T-helper 1 cell treated with Interleukin-12 subunit alpha and Interleukin-12 subunit beta and Interleukin-4 antibody, amounts not matched to agents 30 μg/mL and 1 μg/mL, for 36 hours (primary cell): ENCODE measurements at regions not wholly inside any gene's neighbourhood (a gene's known extent, or its start where the extent isn't known, plus 50 kb on each side); places are given as distances from the start of the nearest gene placed in this dataset.

Source experiments
- H3K27ac Mint-ChIP-seq: one replicate; pipeline ENCODE4 v1.8.0; 2021; ENCODE audit warnings: mild to moderate bottlenecking, mixed read lengths
- H3K27me3 Mint-ChIP-seq: one replicate; pipeline ENCODE4 v1.8.0; 2021; ENCODE audit warnings: low read depth, mixed read lengths
- H3K36me3 Mint-ChIP-seq: one replicate; pipeline ENCODE4 v1.8.0; 2021; ENCODE audit warnings: low read depth, mixed read lengths
- H3K4me1 Mint-ChIP-seq: one replicate; pipeline ENCODE4 v1.8.0; 2021; ENCODE audit warnings: low read depth, mixed read lengths
- H3K4me3 Mint-ChIP-seq: one replicate; pipeline ENCODE4 v1.8.0; 2021; ENCODE audit warnings: mild to moderate bottlenecking, moderate library complexity, mixed read lengths
- H3K9me3 Mint-ChIP-seq: one replicate; pipeline ENCODE4 v1.8.0; 2021; ENCODE audit warnings: mixed read lengths

DNA sequence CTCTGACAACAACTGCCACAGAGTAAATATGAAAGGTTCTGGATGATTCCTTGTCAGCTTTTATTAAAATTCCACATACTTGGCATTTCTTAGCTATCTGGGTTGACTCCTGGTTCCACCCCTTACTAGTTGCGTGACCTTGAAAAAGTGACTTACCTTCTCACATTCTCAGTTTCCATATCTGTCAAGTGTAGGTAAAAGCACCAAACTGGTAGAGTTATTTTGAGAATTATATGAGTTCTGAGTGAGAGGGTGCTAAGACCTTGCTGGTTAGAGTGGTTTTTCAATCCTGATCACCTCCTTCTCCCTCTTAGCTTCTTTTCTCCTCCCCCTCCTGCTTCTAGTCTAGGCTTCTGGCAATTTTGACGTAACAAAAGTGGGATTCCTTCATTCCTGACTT is 83.4 kb upstream of the ABCD3 start:
- Mint-ChIP-seq H3K4me1 (no peaks in the 10 kb centered on the region), H3K27me3 (peaks cover 16% of the 10 kb centered on the region), H3K36me3 (no peaks in the 10 kb centered on the region), H3K4me3 (no peak overlapping the region), H3K9me3 (no peaks in the 10 kb centered on the region), H3K27ac (no peak overlapping the region)

DNA sequence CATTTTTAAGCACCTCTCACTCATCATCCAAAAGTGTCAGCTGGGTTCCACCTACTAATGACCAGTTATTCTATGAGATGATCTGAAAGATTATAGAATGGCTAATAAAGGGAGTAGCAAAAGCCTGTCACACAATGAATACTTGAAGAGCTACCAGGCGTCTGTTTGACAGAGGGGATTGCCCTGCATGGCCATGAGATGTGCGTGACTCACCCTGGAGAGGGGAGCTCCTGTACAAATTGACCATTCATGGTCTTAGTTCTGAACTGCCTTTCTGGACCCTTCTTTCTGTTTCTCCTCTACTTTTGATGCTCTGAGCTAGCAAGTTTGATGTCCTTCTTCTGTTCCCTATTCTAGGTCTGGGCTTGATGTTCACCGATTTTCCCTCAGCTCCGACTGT is 85.2 kb upstream of the ABCD3 start:
- Mint-ChIP-seq H3K27ac (no peak overlapping the region), H3K9me3 (no peaks in the 10 kb centered on the region), H3K36me3 (no peaks in the 10 kb centered on the region), H3K27me3 (peaks cover 28% of the 10 kb centered on the region), H3K4me3 (no peak overlapping the region), H3K4me1 (no peaks in the 10 kb centered on the region)

DNA sequence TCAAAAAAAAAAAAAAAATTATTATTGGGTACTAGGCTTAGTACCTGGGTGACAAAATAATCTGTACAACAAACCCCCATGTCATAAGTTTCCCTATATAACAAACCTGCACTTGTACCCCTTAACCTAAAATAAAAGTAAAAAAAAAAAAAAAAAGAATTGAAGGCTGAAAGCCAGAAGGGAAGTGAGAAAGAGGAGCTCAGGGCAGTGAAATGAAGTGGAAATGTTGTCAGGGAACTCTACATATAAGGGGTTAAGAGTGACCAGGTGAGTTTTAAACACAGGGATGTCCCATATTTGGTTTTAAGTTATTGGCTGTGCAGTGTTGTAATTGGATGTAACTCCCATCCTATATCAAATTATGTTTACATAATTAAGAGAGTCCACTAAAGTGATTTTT is 85.7 kb upstream of the ABCD3 start:
- H3K4me3 Mint-ChIP-seq: no peak overlapping the region
- H3K4me1 Mint-ChIP-seq: no peaks in the 10 kb centered on the region
- no peak overlapping the region for H3K27ac Mint-ChIP-seq
- H3K27me3 Mint-ChIP-seq: peaks cover 32% of the 10 kb centered on the region
- H3K36me3 Mint-ChIP-seq: no peaks in the 10 kb centered on the region
- H3K9me3 Mint-ChIP-seq: no peaks in the 10 kb centered on the region

DNA sequence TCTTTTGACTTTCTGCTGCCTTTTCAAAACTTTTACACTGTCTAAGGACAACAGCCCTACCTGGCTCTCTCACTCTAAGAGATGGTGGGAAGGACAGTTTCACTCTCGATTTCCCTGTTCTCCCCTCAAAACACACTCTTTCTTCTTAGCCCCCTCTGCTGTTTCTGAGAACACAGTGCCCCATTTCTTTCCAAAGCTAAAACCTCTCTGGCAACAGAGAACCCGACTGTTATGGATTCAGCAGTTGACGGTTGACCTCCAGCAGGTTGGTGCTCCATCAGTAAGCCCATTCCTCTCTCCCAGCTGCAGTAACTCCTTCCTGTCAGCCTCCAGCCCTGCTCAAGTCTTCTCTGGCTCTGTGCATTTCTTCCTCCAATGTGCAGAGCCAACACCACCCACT is 88.2 kb upstream of the ABCD3 start:
- peaks cover 52% of the 10 kb centered on the region for H3K27me3 Mint-ChIP-seq
- H3K27ac Mint-ChIP-seq: no peak overlapping the region
- H3K9me3 Mint-ChIP-seq: no peaks in the 10 kb centered on the region
- H3K36me3 Mint-ChIP-seq: no peaks in the 10 kb centered on the region
- H3K4me3 Mint-ChIP-seq: no peak overlapping the region
- no peaks in the 10 kb centered on the region for H3K4me1 Mint-ChIP-seq

DNA sequence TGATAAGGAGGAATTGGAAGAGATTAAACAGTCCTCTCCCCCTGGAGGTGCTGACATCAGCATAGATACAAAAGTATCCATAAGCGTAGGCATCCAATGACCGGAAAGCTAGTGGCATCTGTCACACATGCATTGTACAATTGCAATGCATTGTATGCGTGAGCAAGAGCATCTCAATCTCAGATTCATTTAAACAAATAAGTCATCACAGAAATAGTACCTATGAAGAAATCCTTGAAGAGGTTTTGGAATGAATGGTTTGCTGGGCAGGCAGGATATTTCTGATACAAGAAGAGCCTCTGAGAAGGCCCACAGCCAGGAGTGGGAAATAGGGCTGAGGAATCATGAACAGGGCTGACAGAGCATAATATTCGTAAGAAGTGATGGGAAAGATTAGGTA is 88.9 kb upstream of the ABCD3 start:
- H3K27ac Mint-ChIP-seq: no peak overlapping the region
- no peak overlapping the region for H3K4me3 Mint-ChIP-seq
- H3K9me3 Mint-ChIP-seq: no peaks in the 10 kb centered on the region
- H3K27me3 Mint-ChIP-seq: peaks cover 54% of the 10 kb centered on the region
- H3K36me3 Mint-ChIP-seq: no peaks in the 10 kb centered on the region
- H3K4me1 Mint-ChIP-seq: no peaks in the 10 kb centered on the region

DNA sequence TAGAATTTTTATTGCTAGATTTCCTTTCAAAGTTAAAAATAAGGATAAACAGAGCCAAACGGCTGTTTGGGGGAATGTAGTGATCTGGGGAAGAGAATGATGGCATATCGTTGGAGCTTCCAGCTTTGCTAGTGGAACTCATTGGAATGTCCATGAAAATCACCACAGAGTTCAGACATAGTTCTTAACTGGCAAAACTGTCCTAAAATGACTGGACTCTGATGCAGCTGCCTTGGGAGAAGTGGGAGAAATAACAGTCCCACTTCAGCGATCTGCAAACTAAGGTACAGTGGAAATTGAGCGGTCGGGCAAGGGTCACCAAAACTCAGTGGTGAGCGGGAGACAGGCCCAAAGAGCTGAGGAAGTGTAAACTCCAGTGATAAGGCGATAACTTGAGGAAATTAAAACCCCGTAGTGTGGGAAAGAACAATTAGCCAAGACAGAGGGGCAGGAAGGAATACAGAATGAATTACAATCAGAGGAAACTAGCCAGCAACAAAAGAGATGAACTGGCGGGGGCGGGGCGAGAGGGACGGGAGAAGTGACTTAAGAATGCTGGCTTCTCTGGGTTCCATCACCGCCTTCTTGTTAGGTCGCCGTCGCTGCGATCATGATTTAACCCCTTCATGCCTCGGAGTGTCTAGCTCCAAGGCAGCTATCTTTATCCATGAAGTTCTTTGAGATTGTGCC is 89.8 kb upstream of the ARHGAP29 start:
- no peaks in the 10 kb centered on the region for H3K36me3 Mint-ChIP-seq
- no peak overlapping the region for H3K4me3 Mint-ChIP-seq
- no peak overlapping the region for H3K27ac Mint-ChIP-seq
- no peaks in the 10 kb centered on the region for H3K9me3 Mint-ChIP-seq
- H3K4me1 Mint-ChIP-seq: no peaks in the 10 kb centered on the region
- peaks cover 53% of the 10 kb centered on the region for H3K27me3 Mint-ChIP-seq

DNA sequence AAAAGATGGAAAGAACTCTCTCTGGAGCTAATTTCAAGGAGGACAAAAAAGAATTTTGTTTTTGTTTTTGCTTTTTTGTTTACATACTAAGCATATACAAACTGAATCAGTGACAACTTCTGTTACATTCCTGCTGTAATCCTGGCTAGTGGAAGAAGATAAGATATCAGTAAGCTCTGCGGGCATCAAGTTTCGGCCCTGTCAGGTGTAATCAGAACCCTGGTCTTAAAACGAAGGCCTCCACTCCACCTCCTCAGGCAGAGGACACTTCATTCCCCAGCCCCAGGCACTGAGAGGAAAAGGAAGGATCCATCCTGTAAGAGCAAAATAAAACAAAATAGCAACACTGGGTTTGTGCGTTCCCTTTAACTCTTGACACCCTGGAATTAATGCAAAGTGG is 88.9 kb upstream of the ARHGAP29 start:
- Mint-ChIP-seq H3K4me1 (no peaks in the 10 kb centered on the region), H3K27me3 (peaks cover 53% of the 10 kb centered on the region), H3K27ac (no peak overlapping the region), H3K4me3 (no peak overlapping the region), H3K36me3 (no peaks in the 10 kb centered on the region), H3K9me3 (no peaks in the 10 kb centered on the region)

DNA sequence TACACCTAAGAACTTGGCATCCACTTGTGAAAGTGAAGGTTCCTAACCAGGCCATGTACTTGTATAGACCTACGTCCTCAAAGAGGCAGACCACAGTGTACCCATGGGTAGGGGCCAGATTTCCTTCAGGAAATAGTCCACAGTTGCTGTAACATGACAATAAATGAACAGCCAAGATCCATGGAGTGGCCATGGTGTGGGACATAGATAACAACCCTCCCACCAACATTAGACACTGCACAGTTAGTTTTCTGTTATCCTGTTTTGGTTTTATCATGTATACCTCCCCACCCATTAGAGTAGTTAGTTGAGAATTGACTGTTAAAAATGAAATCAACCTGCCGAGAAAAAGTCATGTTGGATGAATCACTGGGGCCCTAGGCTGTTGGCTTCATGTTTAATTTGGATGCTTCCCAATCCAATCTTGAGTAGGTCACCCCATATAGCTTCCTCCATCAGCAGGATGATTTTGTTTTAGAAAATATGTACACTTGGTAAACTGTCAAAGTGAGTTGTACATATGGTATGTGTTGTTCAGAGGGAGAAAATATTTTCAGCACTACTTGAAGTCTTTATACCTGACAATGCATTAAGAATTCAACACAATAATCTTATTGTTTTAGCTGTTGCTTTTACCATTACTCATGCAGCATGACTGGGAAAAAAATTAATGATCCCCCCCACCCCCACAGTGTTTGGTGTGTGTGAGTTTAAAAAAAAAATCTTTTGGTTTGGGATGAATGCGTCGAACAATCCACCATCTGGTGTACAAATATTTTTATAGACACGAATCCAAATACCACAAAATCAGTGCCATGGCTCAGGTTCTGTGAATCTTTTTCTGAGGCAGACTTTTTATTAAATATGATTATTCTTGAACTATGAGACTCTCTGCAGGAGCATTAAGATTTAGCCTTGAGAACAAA is 88.3 kb upstream of the ARHGAP29 start:
- Mint-ChIP-seq H3K9me3 (no peaks in the 10 kb centered on the region), H3K4me1 (no peaks in the 10 kb centered on the region), H3K27me3 (peaks cover 49% of the 10 kb centered on the region), H3K4me3 (no peak overlapping the region), H3K36me3 (no peaks in the 10 kb centered on the region), H3K27ac (no peak overlapping the region)

DNA sequence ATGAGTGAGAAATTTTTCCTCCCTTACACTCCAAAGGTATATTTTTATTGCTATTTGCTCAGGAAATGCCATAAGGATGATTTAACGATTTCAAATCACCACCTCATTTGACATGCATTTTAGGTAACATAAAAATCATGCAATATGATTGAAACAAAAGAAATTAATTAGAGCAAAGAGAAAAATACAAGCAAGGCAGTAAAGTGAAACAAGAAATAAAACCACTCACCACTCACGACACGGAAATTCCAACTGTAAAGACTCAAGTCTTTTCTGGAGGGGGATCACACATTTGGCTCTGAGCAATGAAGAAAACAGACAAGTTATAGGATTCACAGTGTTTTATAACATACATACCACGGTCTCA is 86.8 kb upstream of the ARHGAP29 start:
- Mint-ChIP-seq H3K36me3 (no peaks in the 10 kb centered on the region), H3K27me3 (peaks cover 43% of the 10 kb centered on the region), H3K27ac (no peak overlapping the region)

DNA sequence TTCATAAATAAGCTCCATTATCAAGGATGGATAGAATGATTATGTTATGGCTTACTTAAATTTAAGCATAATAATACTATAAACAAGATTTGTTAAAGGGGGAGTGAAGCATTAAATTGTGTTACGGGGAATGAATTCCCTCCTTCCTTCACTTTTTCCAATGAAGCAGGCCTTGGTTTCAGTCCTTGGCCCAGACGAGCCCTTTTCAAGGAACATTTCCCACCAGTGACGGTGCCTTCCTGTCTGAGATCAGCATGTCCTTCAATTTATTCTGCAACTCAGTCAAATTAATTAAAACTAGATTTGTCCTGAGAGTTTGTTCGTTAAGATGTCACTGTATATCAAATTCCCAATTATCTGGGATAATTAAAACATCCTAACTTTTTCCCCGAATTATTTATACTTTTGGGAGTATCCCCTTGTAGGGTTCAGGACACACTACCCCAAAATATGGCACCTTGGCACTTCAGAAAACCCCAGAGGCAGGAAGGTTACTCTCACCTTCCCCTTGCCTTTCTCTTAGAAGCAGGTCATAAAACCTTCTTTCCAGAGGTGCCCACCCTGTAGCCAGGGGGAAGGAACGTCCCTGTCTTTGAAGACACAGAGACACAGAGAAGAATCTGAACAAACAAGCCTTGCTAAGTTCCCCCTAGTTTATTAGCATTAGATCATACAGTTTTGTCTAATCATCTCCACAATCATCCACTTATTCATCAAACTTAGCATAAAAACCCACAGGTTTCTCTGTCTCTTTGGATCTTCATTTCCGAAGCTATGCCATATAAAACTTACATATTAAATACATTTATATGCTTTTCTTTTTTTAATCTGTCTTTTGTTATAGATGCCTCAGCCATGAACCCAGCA is 86.2 kb upstream of the ARHGAP29 start:
- peaks cover 39% of the 10 kb centered on the region for H3K27me3 Mint-ChIP-seq
- no peak overlapping the region for H3K27ac Mint-ChIP-seq
- no peaks in the 10 kb centered on the region for H3K36me3 Mint-ChIP-seq
- H3K9me3 Mint-ChIP-seq: no peaks in the 10 kb centered on the region
- no peaks in the 10 kb centered on the region for H3K4me1 Mint-ChIP-seq
- no peak overlapping the region for H3K4me3 Mint-ChIP-seq

More for the DNA sequence above, 86.8 kb upstream of the ARHGAP29 start:
- Mint-ChIP-seq H3K9me3 (no peaks in the 10 kb centered on the region), H3K4me1 (no peaks in the 10 kb centered on the region), H3K4me3 (no peak overlapping the region)

DNA sequence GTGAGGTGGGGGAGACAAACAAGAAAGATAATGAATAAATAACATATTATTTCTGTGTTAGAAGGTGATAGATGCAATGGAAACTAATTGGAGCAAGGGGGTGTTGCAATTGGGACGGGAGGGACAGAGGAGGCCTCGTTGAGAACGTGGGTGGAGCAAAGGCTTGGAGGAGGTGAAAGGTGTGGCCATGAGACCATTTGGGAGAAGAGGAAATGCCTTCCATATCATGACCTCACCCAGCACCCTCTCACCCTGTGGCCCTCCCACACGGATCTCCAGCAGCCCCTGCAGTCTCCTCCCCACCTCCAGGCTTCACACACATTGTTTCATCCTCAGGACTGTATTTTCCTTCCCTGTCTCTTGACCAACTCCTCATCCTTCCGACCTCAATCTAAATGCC is 85.3 kb upstream of the ARHGAP29 start:
- Mint-ChIP-seq H3K36me3 (no peaks in the 10 kb centered on the region), H3K9me3 (no peaks in the 10 kb centered on the region), H3K27ac (no peak overlapping the region), H3K4me1 (no peaks in the 10 kb centered on the region), H3K4me3 (no peak overlapping the region), H3K27me3 (peaks cover 34% of the 10 kb centered on the region)

DNA sequence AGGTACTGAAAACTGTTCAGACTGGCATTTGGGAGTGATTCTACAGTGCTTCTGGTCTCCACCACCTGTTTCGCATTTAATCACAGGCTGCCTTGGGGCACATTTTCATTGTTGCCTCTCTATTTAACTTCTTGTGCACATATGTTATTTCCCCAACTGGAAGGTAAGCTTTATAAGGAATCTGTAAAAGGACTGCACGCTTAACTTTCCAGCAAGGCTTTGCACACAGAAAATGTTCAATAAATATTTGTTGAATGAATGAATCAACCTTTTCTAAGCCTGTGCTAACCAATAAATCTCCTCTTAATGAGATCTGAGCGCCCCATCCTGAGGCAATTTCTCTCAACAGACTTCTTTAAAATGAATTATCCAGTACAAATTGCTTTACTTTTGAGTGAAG is 84.3 kb upstream of the ARHGAP29 start:
- no peaks in the 10 kb centered on the region for H3K9me3 Mint-ChIP-seq
- H3K27ac Mint-ChIP-seq: no peak overlapping the region
- no peak overlapping the region for H3K4me3 Mint-ChIP-seq
- peaks cover 24% of the 10 kb centered on the region for H3K27me3 Mint-ChIP-seq
- H3K36me3 Mint-ChIP-seq: no peaks in the 10 kb centered on the region
- H3K4me1 Mint-ChIP-seq: no peaks in the 10 kb centered on the region

DNA sequence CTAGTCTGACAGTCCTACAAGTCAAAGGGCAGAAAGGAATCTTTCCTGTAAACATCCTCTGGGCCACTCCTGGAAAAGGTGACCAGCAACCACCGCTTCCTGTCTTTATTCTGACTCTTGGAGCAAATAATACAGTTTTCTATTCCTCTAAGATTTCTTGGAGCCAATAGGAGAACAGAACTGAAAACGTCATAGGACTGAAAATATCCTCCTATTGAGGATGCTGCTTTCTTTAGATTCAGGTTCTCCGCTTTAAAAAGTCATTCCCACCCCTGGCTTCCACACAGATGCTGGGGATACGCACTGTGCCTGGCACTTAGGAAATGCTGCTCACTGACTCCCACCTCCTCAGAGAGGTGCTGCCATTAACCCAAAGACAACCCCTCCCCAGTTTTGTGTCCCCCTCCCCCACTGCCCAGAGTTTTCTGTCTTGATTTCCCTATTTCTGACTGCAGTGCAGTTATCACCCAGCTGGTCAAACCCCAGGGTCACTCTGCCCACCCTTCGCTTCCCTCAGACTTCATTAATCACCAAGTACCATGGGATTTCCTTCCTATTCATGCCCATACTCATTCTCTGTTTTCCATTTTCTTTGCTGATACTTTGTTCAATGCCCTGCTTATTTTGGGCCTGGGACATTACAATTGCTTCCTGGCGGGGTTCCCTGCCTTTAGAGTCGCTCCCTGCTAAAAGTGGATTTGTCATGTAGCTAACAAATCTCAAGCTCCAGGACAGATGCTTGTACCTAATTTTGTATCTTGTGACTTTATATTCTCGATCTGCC is 82.1 kb upstream of the ARHGAP29 start:
- H3K27me3 Mint-ChIP-seq: peaks cover 12% of the 10 kb centered on the region
- H3K4me3 Mint-ChIP-seq: no peak overlapping the region
- H3K4me1 Mint-ChIP-seq: no peaks in the 10 kb centered on the region
- no peaks in the 10 kb centered on the region for H3K9me3 Mint-ChIP-seq
- H3K27ac Mint-ChIP-seq: no peak overlapping the region
- no peaks in the 10 kb centered on the region for H3K36me3 Mint-ChIP-seq

DNA sequence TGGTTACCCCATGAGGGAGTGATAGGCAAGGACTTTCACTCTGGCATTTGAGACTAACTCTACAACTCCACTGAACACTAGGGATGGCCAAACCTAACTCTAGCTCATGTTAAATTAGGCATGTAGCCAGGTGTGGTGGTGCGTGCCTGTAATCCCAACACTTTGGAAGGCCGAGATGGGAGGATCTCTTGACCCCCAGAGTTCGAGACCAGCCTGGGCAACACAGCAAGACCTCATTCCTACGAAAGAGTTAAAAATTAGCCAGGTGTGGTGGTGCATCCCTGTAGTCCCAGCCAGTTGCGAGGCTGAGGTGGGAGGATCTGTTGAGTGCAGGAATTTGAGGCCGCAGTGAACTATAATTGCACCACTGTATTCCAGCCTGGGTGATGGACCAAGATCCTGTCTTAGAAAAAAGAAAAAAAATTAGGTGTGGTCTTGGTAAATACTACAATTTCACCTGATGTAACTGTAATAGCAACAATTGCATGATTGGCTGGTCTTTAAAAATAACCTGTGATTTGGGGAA is 81.2 kb upstream of the ARHGAP29 start:
- Mint-ChIP-seq H3K9me3 (no peaks in the 10 kb centered on the region), H3K36me3 (no peaks in the 10 kb centered on the region), H3K4me3 (no peak overlapping the region), H3K27me3 (peaks cover 7% of the 10 kb centered on the region), H3K27ac (no peak overlapping the region), H3K4me1 (no peaks in the 10 kb centered on the region)
